HG03520 (cell line): ENCODE measurements at regions not wholly inside any gene's neighbourhood (a gene's known extent, or its start where the extent isn't known, plus 50 kb on each side); places are given as distances from the start of the nearest gene placed in this dataset.
"Not testable (repeated sequence)": the region's sequence is repeated elsewhere in the genome, so short reads cannot be mapped to it uniquely, and the experiment has no call there.

Source experiments
- ATAC-seq: cut with Tn5 transposase; IDR thresholded peaks from one replicate; pipeline ENCODE4 v1.9.1; 2021; ENCODE audit warnings: mild to moderate bottlenecking, moderate library complexity; ENCODE audit not compliant: unreplicated experiment

- ATAC-seq: no peak
Observed at GRCh38 chr1:118578276-118578675, 393.2 kb upstream of the SPAG17 start.

- ATAC-seq: no peak
Observed at GRCh38 chr1:118575060-118575459, 390.0 kb upstream of the SPAG17 start.

GRCh38 chr1:118564961-118565703, 380.1 kb upstream of the SPAG17 start:
- ATAC-seq: no peak

GRCh38 chr1:118563981-118564951, 379.2 kb upstream of the SPAG17 start:
- ATAC-seq: peak; percentile 64

GRCh38 chr1:118558933-118559332, 373.9 kb upstream of the SPAG17 start:
- no peak for ATAC-seq

GRCh38 chr1:118556936-118557335, 371.9 kb upstream of the SPAG17 start:
- ATAC-seq: no peak

GRCh38 chr1:118555638-118556037, 370.6 kb upstream of the SPAG17 start:
- no peak for ATAC-seq

- no peak for ATAC-seq
Observed at GRCh38 chr1:118535901-118536300, 350.9 kb upstream of the SPAG17 start.

GRCh38 chr1:118511922-118512321, 326.9 kb upstream of the SPAG17 start:
- not testable (repeated sequence) for ATAC-seq

- no peak for ATAC-seq
Observed at GRCh38 chr1:118504867-118505266, 319.8 kb upstream of the SPAG17 start.

GRCh38 chr1:118504221-118504644, 319.2 kb upstream of the SPAG17 start:
- ATAC-seq: no peak

- no peak for ATAC-seq
Observed at GRCh38 chr1:118503752-118504151, 318.7 kb upstream of the SPAG17 start.

GRCh38 chr1:118494998-118495397, 310.0 kb upstream of the SPAG17 start:
- no peak for ATAC-seq

GRCh38 chr1:118488787-118489186, 303.8 kb upstream of the SPAG17 start:
- no peak for ATAC-seq

GRCh38 chr1:118487932-118488331, 302.9 kb upstream of the SPAG17 start:
- ATAC-seq: no peak

- ATAC-seq: no peak
Observed at GRCh38 chr1:118487091-118487490, 302.1 kb upstream of the SPAG17 start.

- no peak for ATAC-seq
Observed at GRCh38 chr1:118486199-118486598, 301.2 kb upstream of the SPAG17 start.

GRCh38 chr1:118485757-118486156, 300.7 kb upstream of the SPAG17 start:
- ATAC-seq: no peak

GRCh38 chr1:118484893-118485292, 299.9 kb upstream of the SPAG17 start:
- no peak for ATAC-seq

GRCh38 chr1:118483245-118484006, 298.4 kb upstream of the SPAG17 start:
- no peak for ATAC-seq

- ATAC-seq: no peak
Observed at GRCh38 chr1:118481126-118481525, 296.1 kb upstream of the SPAG17 start.
